HEK293 (cell line): ENCODE measurements at regions not wholly inside any gene's neighbourhood (a gene's known extent, or its start where the extent isn't known, plus 50 kb on each side); places are given as distances from the start of the nearest gene placed in this dataset.

Experiments
- CTCF ChIA-PET: fragments of 350-600 bp; formaldehyde crosslinking; extraction: SDS; loops from one replicate; lab custom pipeline; 2021; ENCODE audit warnings: antibody characterized with exemption; lab: Yijun Ruan, JAX
- POLR2A ChIA-PET: fragments of 300-600 bp; formaldehyde crosslinking; extraction: SDS; loops from one replicate; lab custom pipeline; 2020; ENCODE audit warnings: antibody characterized with exemption, inconsistent platforms; lab: Yijun Ruan, JAX
- H3K27ac ChIP-seq: fragments of 200-500 bp; sonication (Bioruptor generic); 2 replicates; pipeline ENCODE4 v1.5.1; 2014; ENCODE audit warnings: low read depth, low read length, control low read depth, inconsistent platforms; ENCODE audit errors: extremely low read depth
- H3K36me3 ChIP-seq, 2 experiments: fragments of 200-500 bp in 1 of 2; sonication (Bioruptor generic) in 1 of 2; 1 replicate in 1 of 2; 2 replicates in 1 of 2; pipeline ENCODE4 v1.5.1; 2014 to 2017; ENCODE audit warnings: inconsistent platforms in 2 of 2, low read length in 2 of 2; ENCODE audit not compliant: control insufficient read depth in 2 of 2, insufficient read depth in 1 of 2
- H3K4me1 ChIP-seq: fragments of 200-500 bp; sonication (Bioruptor generic); 2 replicates; pipeline ENCODE4 v1.5.1; 2014; ENCODE audit warnings: mild to moderate bottlenecking, low read length, inconsistent platforms; ENCODE audit not compliant: control insufficient read depth, insufficient read depth
- H3K4me3 ChIP-seq: 2 replicates; pipeline ENCODE4 v1.5.1; 2011; ENCODE audit warnings: low read depth, mild to moderate bottlenecking, control low read depth, low read length, moderate library complexity
- H3K9me3 ChIP-seq: fragments of 200-500 bp; sonication (Bioruptor generic); 2 replicates; pipeline ENCODE4 v1.5.1; 2014; ENCODE audit warnings: low read depth, low read length, inconsistent platforms; ENCODE audit not compliant: control insufficient read depth, insufficient read depth
- GFI1B ChIP-seq: fragments of 450-650 bp; formaldehyde crosslinking; IDR thresholded peaks from 2 replicates; pipeline ENCODE4 v1.5.1; 2016; ENCODE audit warnings: missing biosample characterization, missing genetic modification characterization
- GLI4 ChIP-seq: fragments of 450-650 bp; formaldehyde crosslinking; IDR thresholded peaks from 2 replicates; pipeline ENCODE4 v1.5.1; 2016; ENCODE audit warnings: missing biosample characterization, missing genetic modification characterization
- GLIS2 ChIP-seq: fragments of 450-650 bp; formaldehyde crosslinking; IDR thresholded peaks from 2 replicates; pipeline ENCODE4 v1.5.1; 2016; ENCODE audit warnings: missing biosample characterization, missing genetic modification characterization
- KLF1 ChIP-seq: fragments of 450-650 bp; formaldehyde crosslinking; IDR thresholded peaks from 2 replicates; pipeline ENCODE4 v1.5.1; 2016; ENCODE audit warnings: missing biosample characterization, missing genetic modification characterization
- PATZ1 ChIP-seq: fragments of 450-650 bp; formaldehyde crosslinking; IDR thresholded peaks from 2 replicates; pipeline ENCODE4 v1.5.1; 2016; ENCODE audit warnings: missing biosample characterization, missing genetic modification characterization
- SP2 ChIP-seq: fragments of 450-650 bp; formaldehyde crosslinking; IDR thresholded peaks from 2 replicates; pipeline ENCODE4 v1.5.1; 2016; ENCODE audit warnings: missing biosample characterization, missing genetic modification characterization
- ZBTB17 ChIP-seq: fragments of 450-650 bp; formaldehyde crosslinking; IDR thresholded peaks from 2 replicates; pipeline ENCODE4 v1.5.1; 2016; ENCODE audit warnings: missing biosample characterization, missing genetic modification characterization
- ZBTB7A ChIP-seq: fragments of 450-650 bp; formaldehyde crosslinking; IDR thresholded peaks from 2 replicates; pipeline ENCODE4 v1.5.1; 2016; ENCODE audit warnings: low read depth, missing biosample characterization, missing genetic modification characterization
- ZFP3 ChIP-seq: fragments of 450-650 bp; formaldehyde crosslinking; IDR thresholded peaks from 2 replicates; pipeline ENCODE4 v1.5.1; 2016; ENCODE audit warnings: low read depth, missing biosample characterization, missing genetic modification characterization
- ZFP37 ChIP-seq: fragments of 450-650 bp; formaldehyde crosslinking; IDR thresholded peaks from 2 replicates; pipeline ENCODE4 v1.5.1; 2016; ENCODE audit warnings: missing biosample characterization, missing genetic modification characterization
- ZNF121 ChIP-seq: fragments of 450-650 bp; formaldehyde crosslinking; IDR thresholded peaks from 2 replicates; pipeline ENCODE4 v1.5.1; 2016; ENCODE audit warnings: missing biosample characterization, missing genetic modification characterization
- ZNF138 ChIP-seq: fragments of 450-650 bp; formaldehyde crosslinking; IDR thresholded peaks from 2 replicates; pipeline ENCODE4 v1.5.1; 2016; ENCODE audit warnings: missing biosample characterization, missing genetic modification characterization, borderline replicate concordance
- ZNF140 ChIP-seq: fragments of 450-650 bp; formaldehyde crosslinking; IDR thresholded peaks from 2 replicates; pipeline ENCODE4 v1.5.1; 2016; ENCODE audit warnings: missing biosample characterization, missing genetic modification characterization
- ZNF146 ChIP-seq: fragments of 450-650 bp; formaldehyde crosslinking; IDR thresholded peaks from 2 replicates; pipeline ENCODE4 v1.5.1; 2016; ENCODE audit warnings: missing biosample characterization, missing genetic modification characterization
- ZNF169 ChIP-seq: fragments of 450-650 bp; formaldehyde crosslinking; IDR thresholded peaks from 2 replicates; pipeline ENCODE4 v1.5.1; 2016; ENCODE audit warnings: missing biosample characterization, missing genetic modification characterization
- ZNF184 ChIP-seq: fragments of 450-650 bp; IDR thresholded peaks from 2 replicates; pipeline ENCODE4 v1.5.1; 2018; ENCODE audit warnings: missing biosample characterization, mild to moderate bottlenecking, missing genetic modification characterization
- ZNF23 ChIP-seq: fragments of 450-650 bp; formaldehyde crosslinking; IDR thresholded peaks from 2 replicates; pipeline ENCODE4 v1.5.1; 2016; ENCODE audit warnings: missing biosample characterization, missing genetic modification characterization, borderline replicate concordance
- ZNF24 ChIP-seq: fragments of 450-650 bp; formaldehyde crosslinking; IDR thresholded peaks from 2 replicates; pipeline ENCODE4 v1.5.1; 2016; ENCODE audit warnings: missing biosample characterization, missing genetic modification characterization
- ZNF302 ChIP-seq: fragments of 450-650 bp; formaldehyde crosslinking; IDR thresholded peaks from 2 replicates; pipeline ENCODE4 v1.5.1; 2016; ENCODE audit warnings: missing biosample characterization, missing genetic modification characterization, low read depth
- ZNF354C ChIP-seq: fragments of 450-650 bp; formaldehyde crosslinking; IDR thresholded peaks from 2 replicates; pipeline ENCODE4 v1.5.1; 2016; ENCODE audit warnings: missing biosample characterization, missing genetic modification characterization, low read depth, borderline replicate concordance
- ZNF48 ChIP-seq: fragments of 450-650 bp; formaldehyde crosslinking; IDR thresholded peaks from 2 replicates; pipeline ENCODE4 v1.5.1; 2016; ENCODE audit warnings: missing biosample characterization, missing genetic modification characterization
- ZNF571 ChIP-seq: fragments of 450-650 bp; formaldehyde crosslinking; IDR thresholded peaks from 2 replicates; pipeline ENCODE4 v1.5.0; 2017; ENCODE audit warnings: missing biosample characterization, missing genetic modification characterization
- ZNF623 ChIP-seq: fragments of 450-650 bp; formaldehyde crosslinking; IDR thresholded peaks from 2 replicates; pipeline ENCODE4 v1.5.1; 2016; ENCODE audit warnings: missing biosample characterization, missing genetic modification characterization
- ZNF629 ChIP-seq: fragments of 450-650 bp; formaldehyde crosslinking; IDR thresholded peaks from 2 replicates; pipeline ENCODE4 v1.5.1; 2017; ENCODE audit warnings: missing biosample characterization, missing genetic modification characterization
- ZNF664 ChIP-seq: fragments of 450-650 bp; formaldehyde crosslinking; IDR thresholded peaks from 2 replicates; pipeline ENCODE4 v1.5.1; 2016; ENCODE audit warnings: missing biosample characterization, missing genetic modification characterization
- ZNF670 ChIP-seq: fragments of 450-650 bp; formaldehyde crosslinking; IDR thresholded peaks from 2 replicates; pipeline ENCODE4 v1.5.1; 2016; ENCODE audit warnings: missing biosample characterization, missing genetic modification characterization, low read depth
- ZNF843 ChIP-seq: fragments of 450-650 bp; formaldehyde crosslinking; IDR thresholded peaks from 2 replicates; pipeline ENCODE4 v1.5.1; 2016; ENCODE audit warnings: missing biosample characterization, missing genetic modification characterization
- ZSCAN16 ChIP-seq: fragments of 450-650 bp; formaldehyde crosslinking; IDR thresholded peaks from 2 replicates; pipeline ENCODE4 v1.5.1; 2016; ENCODE audit warnings: missing biosample characterization, missing genetic modification characterization
- ZSCAN18 ChIP-seq: fragments of 450-650 bp; formaldehyde crosslinking; IDR thresholded peaks from 2 replicates; pipeline ENCODE4 v1.5.1; 2016; ENCODE audit warnings: missing biosample characterization, missing genetic modification characterization
- TF ChIP-seq, protein P1 (sequence below): fragments of 450-650 bp; formaldehyde crosslinking; IDR thresholded peaks from 2 replicates; pipeline ENCODE4 v1.5.1; 2017; ENCODE audit warnings: missing biosample characterization, missing genetic modification characterization

- POLR2A ChIA-PET = no interaction called here
- Histone ChIP-seq H3K4me3 (no peak overlapping the region), H3K9me3 (no peaks in the 10 kb centered on the region), H3K4me1 (no peaks in the 10 kb centered on the region), H3K36me3 (no peaks in the 10 kb centered on the region), H3K27ac (no peak overlapping the region)
- no peak for TF ChIP-seq SP2 (tag by site-specific recombination)
- CTCF ChIA-PET = no interaction called here
These were observed 207.8 kb downstream of the NDFIP2 start for GRCh38 chr13:79688741-79689140.

- H3K4me1 ChIP-seq = no peaks in the 10 kb centered on the region
- no peak for TF ChIP-seq ZNF24
- TF ChIP-seq ZNF302 (tag by site-specific recombination) = no peak
- TF ChIP-seq GLIS2 (tag by site-specific recombination) = no peak
- no peak for TF ChIP-seq GFI1B (tag by site-specific recombination)
- TF ChIP-seq ZNF140 = no peak
- TF ChIP-seq KLF1 (tag by site-specific recombination) = no peak
- no peak for TF ChIP-seq ZNF169 (tag by site-specific recombination)
- no peak for TF ChIP-seq ZSCAN18 (tag by site-specific recombination)
- TF ChIP-seq ZBTB7A (tag by site-specific recombination) = no peak
- no peak for TF ChIP-seq ZNF664
- no peak for TF ChIP-seq ZNF623 (tag by site-specific recombination)
- TF ChIP-seq ZNF48 (tag by site-specific recombination) = no peak
- TF ChIP-seq ZSCAN16 (tag by site-specific recombination) = no peak
- TF ChIP-seq ZNF670 (tag by site-specific recombination) = no peak
- no peak for TF ChIP-seq ZNF146 (tag by site-specific recombination)
- no peak for TF ChIP-seq ZBTB17 (tag by site-specific recombination)
- TF ChIP-seq, all 188 proteins: peak for 0
- CTCF ChIA-PET = no interaction called here
- POLR2A ChIA-PET = no interaction called here
- no peak overlapping the region for H3K27ac ChIP-seq
- no peaks in the 10 kb centered on the region for H3K9me3 ChIP-seq
- H3K4me3 ChIP-seq = no peak overlapping the region
- no peaks in the 10 kb centered on the region for H3K36me3 ChIP-seq
These were observed 205.5 kb downstream of the NDFIP2 start for GRCh38 chr13:79686441-79686840.

DNA sequence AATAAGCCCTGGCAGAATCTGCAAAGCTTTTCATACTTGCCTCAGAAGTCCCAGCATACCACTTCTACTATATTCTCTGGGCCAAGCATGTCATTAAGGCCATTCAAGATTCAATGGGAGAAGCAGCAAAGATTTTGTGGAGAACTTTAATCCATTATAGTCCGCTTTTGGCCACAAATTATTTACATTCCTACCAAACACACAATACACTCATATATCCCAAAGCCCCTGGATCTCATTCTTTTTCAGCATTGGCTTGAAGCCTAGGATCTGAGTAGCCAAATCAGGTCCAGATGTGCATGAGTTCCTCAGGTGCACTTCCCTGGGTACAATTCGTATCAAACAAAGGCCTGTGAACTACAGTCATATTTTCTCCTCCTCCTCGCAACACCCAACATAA is 203.4 kb downstream of the NDFIP2 start:
- Histone ChIP-seq H3K36me3 (no peaks in the 10 kb centered on the region), H3K27ac (no peak overlapping the region), H3K4me3 (no peak overlapping the region), H3K9me3 (no peaks in the 10 kb centered on the region), H3K4me1 (no peaks in the 10 kb centered on the region)
- ChIA-PET CTCF (no interaction called here), POLR2A (no interaction called here)
- TF ChIP-seq ZFP37 (tag by site-specific recombination) (no peak), GLI4 (tag by site-specific recombination) (no peak), PATZ1 (tag by site-specific recombination) (no peak), ZNF184 (tag by site-specific recombination) (no peak), ZNF843 (tag by site-specific recombination) (no peak), ZFP3 (tag by site-specific recombination) (no peak), ZNF571 (tag by site-specific recombination) (no peak), ZBTB7A (tag by site-specific recombination) (no peak), ZNF121 (tag by site-specific recombination) (no peak), ZNF354C (no peak), KLF1 (tag by site-specific recombination) (no peak), ZNF629 (tag by site-specific recombination) (no peak), ZNF23 (tag by site-specific recombination) (no peak), ZNF138 (tag by site-specific recombination) (no peak)
- TF ChIP-seq, protein P1, sequence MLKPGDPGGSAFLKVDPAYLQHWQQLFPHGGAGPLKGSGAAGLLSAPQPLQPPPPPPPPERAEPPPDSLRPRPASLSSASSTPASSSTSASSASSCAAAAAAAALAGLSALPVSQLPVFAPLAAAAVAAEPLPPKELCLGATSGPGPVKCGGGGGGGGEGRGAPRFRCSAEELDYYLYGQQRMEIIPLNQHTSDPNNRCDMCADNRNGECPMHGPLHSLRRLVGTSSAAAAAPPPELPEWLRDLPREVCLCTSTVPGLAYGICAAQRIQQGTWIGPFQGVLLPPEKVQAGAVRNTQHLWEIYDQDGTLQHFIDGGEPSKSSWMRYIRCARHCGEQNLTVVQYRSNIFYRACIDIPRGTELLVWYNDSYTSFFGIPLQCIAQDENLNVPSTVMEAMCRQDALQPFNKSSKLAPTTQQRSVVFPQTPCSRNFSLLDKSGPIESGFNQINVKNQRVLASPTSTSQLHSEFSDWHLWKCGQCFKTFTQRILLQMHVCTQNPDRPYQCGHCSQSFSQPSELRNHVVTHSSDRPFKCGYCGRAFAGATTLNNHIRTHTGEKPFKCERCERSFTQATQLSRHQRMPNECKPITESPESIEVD (tag by site-specific recombination) = no peak
